ENCODE measurements at regions not wholly inside any gene's neighbourhood (a gene's known extent, or its start where the extent isn't known, plus 50 kb on each side); places are given as distances from the start of the nearest gene placed in this dataset.
"Not testable (repeated sequence)": the region's sequence is repeated elsewhere in the genome, so short reads cannot be mapped to it uniquely, and the experiment has no call there.

- DNase-seq = no peak
- no peak overlapping the region for H3K4me3 Mint-ChIP-seq
Measured at GRCh38 chr1:244306544-244306943, 145.2 kb downstream of the ADSS2 start.

GRCh38 chr1:244309191-244309590 is 142.5 kb downstream of the ADSS2 start:
- DNase-seq; H3K27ac Mint-ChIP-seq; H3K9me3 Mint-ChIP-seq; H3K36me3 Mint-ChIP-seq (ENCODE audit: low read depth); ATAC-seq (ENCODE audit: poor library complexity); H3K27me3 Mint-ChIP-seq; H3K4me3 ChIP-seq (ENCODE audit: low read length); H3K27ac ChIP-seq (ENCODE audit: low read depth in 1 of 2, low read length in 2 of 2); H3K4me3 Mint-ChIP-seq; POLR2A ChIA-PET; H3K4me1 ChIP-seq (ENCODE audit: insufficient read depth, low read length); H3K36me3 ChIP-seq (ENCODE audit: insufficient read depth, low read length); H3K27me3 ChIP-seq (ENCODE audit: control insufficient read depth in 1 of 2, insufficient read depth in 2 of 2, low read length in 2 of 2); H3K9me3 ChIP-seq (ENCODE audit: control insufficient read depth in 1 of 2, insufficient read depth in 1 of 2, low read length in 2 of 2); H3K4me1 Mint-ChIP-seq (ENCODE audit: low read depth): not testable (repeated sequence)
- intact Hi-C loops (cut with DNase I, micrococcal nuclease) = loop anchor here in 1 of 2 experiments (10.0 kb wide), 1 partner anchor 346 kb away; the partner anchor contains the start of gene DESI2
- CTCF ChIA-PET = interaction anchor here (1.3 kb wide), 1 partner anchor 9 kb away, joined by 4 read pairs; no protein-coding TSS in a partner anchor

More at GRCh38 chr1:244306544-244306943, 145.2 kb downstream of the ADSS2 start:
- Mint-ChIP-seq H3K9me3 (peaks cover 4% of the 10 kb centered on the region), H3K27ac (no peak overlapping the region), H3K36me3 (ENCODE audit: low read depth) (no peaks in the 10 kb centered on the region), H3K27me3 (no peaks in the 10 kb centered on the region), H3K4me1 (ENCODE audit: low read depth) (no peaks in the 10 kb centered on the region)
- Histone ChIP-seq H3K9me3 (ENCODE audit: control insufficient read depth in 1 of 2, insufficient read depth in 1 of 2, low read length in 2 of 2) (peaks cover 0 to under 1% of the 10 kb centered on the region in 2 experiments), H3K36me3 (ENCODE audit: insufficient read depth, low read length) (no peaks in the 10 kb centered on the region), H3K27ac (ENCODE audit: low read depth in 1 of 2, low read length in 2 of 2) (no peak overlapping the region), H3K27me3 (ENCODE audit: control insufficient read depth in 1 of 2, insufficient read depth in 2 of 2, low read length in 2 of 2) (no peaks in the 10 kb centered on the region), H3K4me3 (ENCODE audit: low read length) (no peak overlapping the region), H3K4me1 (ENCODE audit: insufficient read depth, low read length) (no peaks in the 10 kb centered on the region)
- intact Hi-C loops (cut with DNase I, micrococcal nuclease) = loop anchor here in 1 of 2 experiments (10.0 kb wide), 1 partner anchor 348 kb away; the partner anchor contains the start of gene DESI2
- CTCF ChIA-PET = no interaction called here
- no peak for TF ChIP-seq CTCF (IDR thresholded peaks at IDR 0.05)
- no peak for ATAC-seq (ENCODE audit: poor library complexity)
- POLR2A ChIA-PET = no interaction called here

- POLR2A ChIA-PET = interaction anchor here (0.8 to 1.5 kb wide), 2 partner anchors 12 to 957 kb away, joined by 3 to 4 read pairs; no protein-coding TSS in a partner anchor
- no peak overlapping the region for H3K27ac Mint-ChIP-seq
- TF ChIP-seq CTCF (IDR thresholded peaks at IDR 0.05) = no peak
Measured at GRCh38 chr1:244311784-244312532, 139.8 kb downstream of the ADSS2 start.

More at GRCh38 chr1:244311784-244312532, 139.8 kb downstream of the ADSS2 start:
- Mint-ChIP-seq H3K9me3 (peaks cover 4% of the 10 kb centered on the region), H3K4me1 (ENCODE audit: low read depth) (no peaks in the 10 kb centered on the region), H3K27me3 (no peaks in the 10 kb centered on the region), H3K36me3 (ENCODE audit: low read depth) (no peaks in the 10 kb centered on the region), H3K4me3 (no peak overlapping the region)
- CTCF ChIA-PET = no interaction called here
- ATAC-seq (ENCODE audit: poor library complexity) = no peak
- intact Hi-C loops (cut with DNase I, micrococcal nuclease) = no loop called here
- H3K4me3 ChIP-seq (ENCODE audit: low read length) = no peak overlapping the region
- H3K27ac ChIP-seq (ENCODE audit: low read depth in 1 of 2, low read length in 2 of 2) = no peak overlapping the region
- no peaks in the 10 kb centered on the region for H3K27me3 ChIP-seq (ENCODE audit: control insufficient read depth in 1 of 2, insufficient read depth in 2 of 2, low read length in 2 of 2)
- H3K4me1 ChIP-seq (ENCODE audit: insufficient read depth, low read length) = no peaks in the 10 kb centered on the region
- DNase-seq = no peak
- no peaks in the 10 kb centered on the region for H3K36me3 ChIP-seq (ENCODE audit: insufficient read depth, low read length)
- peaks cover 0 to 6% of the 10 kb centered on the region in 2 experiments for H3K9me3 ChIP-seq (ENCODE audit: control insufficient read depth in 1 of 2, insufficient read depth in 1 of 2, low read length in 2 of 2)

All from CD4-positive, alpha-beta T cell (primary cell).